ENCODE measurements at regions not wholly inside any gene's neighbourhood (a gene's known extent, or its start where the extent isn't known, plus 50 kb on each side); places are given as distances from the start of the nearest gene placed in this dataset.

DNA sequence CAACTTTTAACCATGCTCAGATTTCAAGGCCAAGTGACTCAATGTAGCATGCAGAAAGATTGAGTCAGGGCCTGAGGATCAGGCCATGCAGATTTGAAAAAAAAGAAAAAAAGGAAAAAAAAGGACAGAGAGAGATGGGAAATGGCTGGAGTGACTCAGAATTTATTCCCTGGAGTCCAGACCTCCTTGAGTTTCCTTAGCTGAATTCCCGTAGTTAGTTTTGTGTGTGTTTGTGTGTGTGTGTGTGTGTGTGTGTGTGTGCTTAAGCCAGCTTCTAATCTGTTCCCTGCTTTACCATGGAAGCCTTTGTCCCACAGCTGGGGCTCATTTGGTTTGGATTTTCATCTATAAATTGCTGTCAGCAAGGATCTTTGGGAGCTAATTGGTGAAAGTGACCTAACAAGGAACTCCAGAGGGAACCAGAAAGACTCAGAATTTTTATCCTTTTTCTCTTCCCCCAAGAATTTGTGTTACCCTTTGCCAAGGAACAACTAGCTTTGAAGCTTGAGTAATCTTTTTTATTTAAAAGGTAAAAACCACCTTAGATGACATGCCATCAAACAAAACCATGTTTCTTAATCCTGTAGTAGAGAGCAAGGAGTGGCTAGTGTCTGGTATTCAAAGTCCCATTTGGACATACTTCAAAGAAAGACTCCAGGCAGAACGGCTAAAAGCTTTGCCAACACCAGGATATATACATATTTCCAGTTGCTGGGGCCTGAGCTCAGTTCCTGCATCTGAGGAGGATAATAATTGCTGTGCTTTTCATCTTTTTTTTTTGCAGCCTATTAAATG is 109.0 kb upstream of the DDIT4L start:
- H2AK5ac ChIP-seq (ENCODE audit: insufficient read length, low read length), result no peak overlapping the region
- H4K91ac ChIP-seq (ENCODE audit: insufficient read length, low read depth, low read length), result no peak overlapping the region
- Mint-ChIP-seq H3K4me1 (peaks cover 0 to 5% of the 10 kb centered on the region in 2 experiments; a peak in 3 of 4 replicates), H3K36me3 (ENCODE audit: insufficient read depth in 1 of 3, low read depth in 3 of 3) (no peaks in the 10 kb centered on the region; a peak in 1 of 7 replicates), H3K4me3 (no peak overlapping the region), H3K27me3 (ENCODE audit: low read depth) (no peaks in the 10 kb centered on the region), H3K9me3 (no peaks in the 10 kb centered on the region), H3K27ac (peak overlapping the region in 1 of 3 experiments; percentile 16; a peak in 1 of 7 replicates)
- H3K56ac ChIP-seq (ENCODE audit: insufficient read length, low read depth, low read length), result no peak overlapping the region
- no peak overlapping the region for H2BK120ac ChIP-seq (ENCODE audit: low read depth, low read length, poor library complexity, severe bottlenecking)
- no peak overlapping the region for H2AFZ ChIP-seq (ENCODE audit: low read length)
- no peak overlapping the region for H3K14ac ChIP-seq (ENCODE audit: insufficient read depth, low read length)
- no peaks in the 10 kb centered on the region for H3K4me1 ChIP-seq (ENCODE audit: insufficient read depth, low read length)
- no peak overlapping the region for H3K4ac ChIP-seq (ENCODE audit: low read depth, low read length)
- no peak overlapping the region for H3K23ac ChIP-seq (ENCODE audit: insufficient read length, low read depth, low read length)
- WGBS (ENCODE audit: extremely low coverage, insufficient read length, low lambda C conversion rate), result no CpG with 5 or more reads among the region's 2 CpGs
- no peak overlapping the region for H2BK5ac ChIP-seq (ENCODE audit: insufficient read length, low read length)
- no peak overlapping the region for H2BK15ac ChIP-seq (ENCODE audit: low read depth, low read length)
- H3K4me2 ChIP-seq (ENCODE audit: insufficient read depth, insufficient read length, low read length), result no peak overlapping the region
- no peak for DNase-seq
- no peak overlapping the region for H2BK12ac ChIP-seq (ENCODE audit: insufficient read length, low read depth, low read length)
- no peak overlapping the region for H3K9ac ChIP-seq (ENCODE audit: extremely low read depth, insufficient read length, low read length)
- no peaks in the 10 kb centered on the region for H3K9me3 ChIP-seq (ENCODE audit: control insufficient read depth, low read depth, low read length)
- no peaks in the 10 kb centered on the region for H3K79me1 ChIP-seq (ENCODE audit: insufficient read depth, low read depth, low read length, poor library complexity, severe bottlenecking)
- no peak overlapping the region for H4K5ac ChIP-seq (ENCODE audit: insufficient read length, low read depth, low read length)
- H3T11ph ChIP-seq (ENCODE audit: low read length), result no peak overlapping the region
- no peak overlapping the region for H4K8ac ChIP-seq (replicated peaks; ENCODE audit: insufficient read length, low read depth, low read length)
- H3K27ac ChIP-seq (ENCODE audit: insufficient read length, low read depth, low read length), result no peak overlapping the region
- no peaks in the 10 kb centered on the region for H4K20me1 ChIP-seq (ENCODE audit: control insufficient read depth, insufficient read depth, insufficient read length)
- no peaks in the 10 kb centered on the region for H3K27me3 ChIP-seq (ENCODE audit: insufficient read depth, low read length)
- H3K23me2 ChIP-seq (ENCODE audit: insufficient read length, low read depth, low read length, poor library complexity, severe bottlenecking), result no peaks in the 10 kb centered on the region
- no peaks in the 10 kb centered on the region for H3K79me2 ChIP-seq (ENCODE audit: insufficient read depth, low read length)
- H2BK20ac ChIP-seq (ENCODE audit: low read depth, low read length, poor library complexity, severe bottlenecking), result no peak overlapping the region
- TF ChIP-seq, protein P1, sequence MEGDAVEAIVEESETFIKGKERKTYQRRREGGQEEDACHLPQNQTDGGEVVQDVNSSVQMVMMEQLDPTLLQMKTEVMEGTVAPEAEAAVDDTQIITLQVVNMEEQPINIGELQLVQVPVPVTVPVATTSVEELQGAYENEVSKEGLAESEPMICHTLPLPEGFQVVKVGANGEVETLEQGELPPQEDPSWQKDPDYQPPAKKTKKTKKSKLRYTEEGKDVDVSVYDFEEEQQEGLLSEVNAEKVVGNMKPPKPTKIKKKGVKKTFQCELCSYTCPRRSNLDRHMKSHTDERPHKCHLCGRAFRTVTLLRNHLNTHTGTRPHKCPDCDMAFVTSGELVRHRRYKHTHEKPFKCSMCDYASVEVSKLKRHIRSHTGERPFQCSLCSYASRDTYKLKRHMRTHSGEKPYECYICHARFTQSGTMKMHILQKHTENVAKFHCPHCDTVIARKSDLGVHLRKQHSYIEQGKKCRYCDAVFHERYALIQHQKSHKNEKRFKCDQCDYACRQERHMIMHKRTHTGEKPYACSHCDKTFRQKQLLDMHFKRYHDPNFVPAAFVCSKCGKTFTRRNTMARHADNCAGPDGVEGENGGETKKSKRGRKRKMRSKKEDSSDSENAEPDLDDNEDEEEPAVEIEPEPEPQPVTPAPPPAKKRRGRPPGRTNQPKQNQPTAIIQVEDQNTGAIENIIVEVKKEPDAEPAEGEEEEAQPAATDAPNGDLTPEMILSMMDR (conservative IDR thresholded peaks at IDR 0.05), result no peak
- no peak overlapping the region for H3K18ac ChIP-seq (ENCODE audit: insufficient read length, low read depth, low read length)
